ENCODE measurements at regions not wholly inside any gene's neighbourhood (a gene's known extent, or its start where the extent isn't known, plus 50 kb on each side); places are given as distances from the start of the nearest gene placed in this dataset.
A peak's percentile ranks its signal among the peaks of the same experiment; 100 is the strongest.
"Not testable (repeated sequence)": the region's sequence is repeated elsewhere in the genome, so short reads cannot be mapped to it uniquely, and the experiment has no call there.

GRCh38 chr6:88449770-88450169 lies 283.6 kb upstream of the CNR1 start:
- no peak for DNase-seq

- DNase-seq: no peak
Measured at GRCh38 chr6:88445188-88445965, 279.2 kb upstream of the CNR1 start.

GRCh38 chr6:88443554-88443953 lies 277.4 kb upstream of the CNR1 start:
- DNase-seq: no peak

- no peak for DNase-seq
Measured at GRCh38 chr6:88442737-88443136, 276.6 kb upstream of the CNR1 start.

GRCh38 chr6:88441346-88441745 lies 275.2 kb upstream of the CNR1 start:
- DNase-seq: no peak

GRCh38 chr6:88428068-88428467 lies 261.9 kb upstream of the CNR1 start:
- no peak for DNase-seq

- no peak for DNase-seq
Measured at GRCh38 chr6:88426005-88426404, 259.9 kb upstream of the CNR1 start.

GRCh38 chr6:88422831-88423230 lies 256.7 kb upstream of the CNR1 start:
- DNase-seq: no peak

GRCh38 chr6:88420967-88421488 lies 254.9 kb upstream of the CNR1 start:
- DNase-seq: not testable (repeated sequence)

- DNase-seq: not testable (repeated sequence)
Measured at GRCh38 chr6:88418921-88419810, 253.0 kb upstream of the CNR1 start.

- DNase-seq: not testable (repeated sequence)
Measured at GRCh38 chr6:88417361-88417760, 251.2 kb upstream of the CNR1 start.

GRCh38 chr6:88413459-88413858 lies 247.3 kb upstream of the CNR1 start:
- DNase-seq: no peak

- not testable (repeated sequence) for DNase-seq
Measured at GRCh38 chr6:88408355-88408754, 242.2 kb upstream of the CNR1 start.

GRCh38 chr6:88406674-88407073 lies 240.5 kb upstream of the CNR1 start:
- not testable (repeated sequence) for DNase-seq

GRCh38 chr6:88403486-88403885 lies 237.3 kb upstream of the CNR1 start:
- no peak for DNase-seq

- DNase-seq: no peak
Measured at GRCh38 chr6:88402909-88403308, 236.8 kb upstream of the CNR1 start.

- not testable (repeated sequence) for DNase-seq
Measured at GRCh38 chr6:88390998-88391397, 224.9 kb upstream of the CNR1 start.

GRCh38 chr6:88388589-88388988 lies 222.4 kb upstream of the CNR1 start:
- no peak for DNase-seq

GRCh38 chr6:88386167-88386566 lies 220.0 kb upstream of the CNR1 start:
- no peak for DNase-seq

GRCh38 chr6:88383183-88383582 lies 217.0 kb upstream of the CNR1 start:
- DNase-seq: no peak

- DNase-seq: no peak
Measured at GRCh38 chr6:88381289-88381642, 215.1 kb upstream of the CNR1 start.

GRCh38 chr6:88380618-88381288 lies 214.6 kb upstream of the CNR1 start:
- no peak for DNase-seq

GRCh38 chr6:88380083-88380482 lies 213.9 kb upstream of the CNR1 start:
- DNase-seq: peak; percentile 12
